CD1c-positive myeloid dendritic cell (primary cell): ENCODE measurements at regions not wholly inside any gene's neighbourhood (a gene's known extent, or its start where the extent isn't known, plus 50 kb on each side); places are given as distances from the start of the nearest gene placed in this dataset.
"Not testable (repeated sequence)": the region's sequence is repeated elsewhere in the genome, so short reads cannot be mapped to it uniquely, and the experiment has no call there.

Experiments used
- DNase-seq: peaks from one replicate; pipeline ENCODE4 v3.0.0-alpha.2; 2016; ENCODE audit errors: extremely low spot score

GRCh38 chr12:59405992-59406391 lies 189.8 kb upstream of the SLC16A7 start:
- no peak for DNase-seq

GRCh38 chr12:59404109-59404650 lies 191.6 kb upstream of the SLC16A7 start:
- DNase-seq = no peak

GRCh38 chr12:59403259-59403932 lies 192.4 kb upstream of the SLC16A7 start:
- DNase-seq = peak; percentile 64

- no peak for DNase-seq
Observed at GRCh38 chr12:59401862-59402261, 194.0 kb upstream of the SLC16A7 start.

DNA sequence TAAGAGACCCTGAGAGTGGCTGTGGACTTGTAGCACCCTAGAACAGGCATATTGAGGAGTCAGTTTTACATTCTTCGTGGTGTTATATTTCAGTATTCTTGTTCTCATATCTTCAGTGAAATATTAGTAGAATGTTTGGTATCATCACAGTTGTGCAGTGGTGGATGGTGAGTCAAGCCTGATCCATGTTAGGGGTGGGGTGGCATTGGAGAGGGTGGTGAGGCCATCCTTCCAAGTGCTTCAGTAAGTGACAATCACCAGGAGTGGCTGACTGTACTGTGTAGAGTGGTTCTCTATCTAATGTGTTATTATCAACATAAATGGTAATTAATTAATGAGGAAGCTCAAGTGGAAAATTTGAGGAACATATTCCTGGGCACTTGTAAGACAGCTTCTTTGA lies 197.7 kb upstream of the SLC16A7 start:
- no peak for DNase-seq

DNA sequence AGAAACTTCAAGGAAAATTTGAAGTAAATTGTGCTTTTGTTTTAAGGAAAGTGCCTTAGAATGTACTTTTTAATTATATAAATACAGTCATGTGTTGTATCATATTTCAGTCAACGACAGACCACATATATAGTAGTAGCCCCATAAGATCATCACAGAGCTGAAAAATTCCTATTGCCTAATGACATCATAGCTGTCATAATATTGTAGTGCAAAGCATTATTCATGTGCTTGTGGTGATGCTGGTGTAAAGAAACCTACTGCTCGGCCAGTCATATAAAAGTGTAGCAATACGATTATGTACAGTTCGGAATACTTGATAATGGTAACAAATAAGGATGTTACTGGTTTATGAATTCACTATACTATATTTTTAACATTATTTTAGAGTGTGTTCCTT lies 198.9 kb upstream of the SLC16A7 start:
- no peak for DNase-seq

DNA sequence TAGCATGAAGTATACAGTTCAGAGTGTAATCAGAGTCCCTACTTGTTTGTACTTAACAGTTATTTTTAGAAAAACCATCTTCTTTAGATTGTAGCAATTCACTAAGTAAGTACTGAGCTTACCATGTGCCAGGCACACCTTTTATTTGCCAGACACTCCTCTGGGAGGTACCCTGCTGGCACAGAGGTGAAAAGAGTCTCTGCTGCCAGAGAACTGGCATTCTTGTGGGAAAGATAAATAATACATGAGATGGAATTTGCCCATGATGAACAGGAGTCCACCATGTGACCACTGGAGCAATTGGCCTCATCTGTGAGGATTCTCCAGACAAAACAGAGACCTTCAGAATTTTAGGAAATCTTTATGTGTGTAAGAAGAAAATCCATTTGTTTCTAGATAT lies 199.3 kb upstream of the SLC16A7 start:
- DNase-seq = no peak

- not testable (repeated sequence) for DNase-seq
Observed at GRCh38 chr12:59395310-59395709, 200.5 kb upstream of the SLC16A7 start.

DNA sequence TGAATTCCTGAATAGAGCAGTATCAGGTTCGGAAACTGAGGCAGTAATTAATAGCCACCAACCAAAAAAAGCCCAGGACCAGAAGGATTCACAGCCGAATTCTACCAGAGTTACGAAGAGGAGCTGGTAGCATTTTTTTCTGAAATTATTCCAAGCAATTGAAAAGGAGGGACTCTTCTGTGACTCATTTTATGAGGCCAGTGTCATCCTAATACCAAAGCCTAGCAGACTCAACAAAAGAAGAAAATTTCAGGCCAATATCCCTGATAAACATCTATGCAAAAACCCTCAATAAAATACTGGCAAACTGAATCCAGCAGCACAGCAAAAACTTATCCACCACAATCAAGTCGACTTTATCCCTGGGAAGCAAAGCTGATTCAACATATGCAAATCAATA lies 202.3 kb upstream of the SLC16A7 start:
- DNase-seq = no peak

DNA sequence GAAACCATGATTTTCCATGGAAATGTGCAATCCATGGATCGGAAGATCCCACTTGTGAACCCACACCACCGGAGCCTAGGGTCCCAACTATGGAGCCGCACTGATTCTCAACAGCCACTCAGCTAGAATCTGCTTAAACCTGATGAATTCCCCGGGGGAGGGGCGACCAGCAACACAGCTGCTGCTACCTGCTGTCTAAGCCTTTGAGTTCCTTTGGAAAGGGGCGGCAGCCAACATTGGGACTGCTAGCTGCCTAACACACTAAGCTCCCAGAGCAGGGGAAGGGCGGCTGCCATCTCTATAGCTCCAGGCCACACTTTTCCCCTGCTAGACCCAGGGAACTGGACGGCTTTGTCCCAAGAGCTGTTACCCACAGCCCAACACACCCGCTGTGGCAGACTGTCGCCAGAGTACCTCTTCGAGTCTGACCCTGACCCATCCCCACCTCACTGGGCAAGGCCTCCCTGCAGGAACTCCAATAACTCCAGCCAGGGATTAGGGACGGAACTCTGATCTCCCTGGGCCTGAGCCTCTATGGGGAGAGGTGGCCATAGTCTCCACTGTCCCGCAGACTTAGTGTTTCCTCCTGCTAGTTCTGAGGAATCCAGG lies 205.8 kb upstream of the SLC16A7 start:
- DNase-seq = no peak

GRCh38 chr12:59388694-59389093 lies 207.1 kb upstream of the SLC16A7 start:
- DNase-seq = no peak

GRCh38 chr12:59388176-59388575 lies 207.7 kb upstream of the SLC16A7 start:
- DNase-seq = no peak

- no peak for DNase-seq
Observed at GRCh38 chr12:59386236-59386635, 209.6 kb upstream of the SLC16A7 start.

DNA sequence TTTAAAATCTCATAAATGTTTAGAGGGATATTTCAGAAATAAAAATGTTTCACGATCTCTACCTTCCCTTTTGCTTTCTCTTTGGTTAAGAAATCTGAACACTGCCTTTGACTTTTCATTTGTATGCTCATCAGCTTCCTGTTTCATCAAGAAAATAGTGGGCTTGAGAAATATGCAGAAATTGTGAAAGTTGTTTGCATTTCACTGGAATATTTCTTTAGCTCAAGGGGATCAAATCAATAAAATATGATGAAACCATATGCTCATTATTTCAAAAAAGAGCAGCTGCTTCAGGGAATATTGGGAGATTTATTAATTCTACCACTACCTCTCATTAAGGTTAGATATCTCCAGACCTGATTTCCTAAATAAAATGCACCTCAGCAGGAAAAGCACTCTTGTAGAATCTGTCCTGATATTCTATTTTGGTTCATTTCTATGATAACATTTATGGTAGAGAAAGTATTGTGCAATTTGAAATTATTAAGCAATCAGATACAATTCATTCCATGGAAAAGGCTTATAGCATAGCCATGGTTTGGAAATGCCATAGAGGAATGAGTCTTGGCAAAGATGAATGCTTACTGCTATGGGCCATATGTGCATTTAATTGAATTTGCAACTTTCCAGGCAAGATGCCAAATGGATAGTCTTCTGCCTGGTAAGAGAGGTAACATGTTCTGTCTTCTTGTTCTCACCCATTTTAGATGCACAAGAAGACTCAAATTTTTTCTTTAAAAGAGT lies 212.6 kb upstream of the SLC16A7 start:
- DNase-seq = peak; percentile 24

DNA sequence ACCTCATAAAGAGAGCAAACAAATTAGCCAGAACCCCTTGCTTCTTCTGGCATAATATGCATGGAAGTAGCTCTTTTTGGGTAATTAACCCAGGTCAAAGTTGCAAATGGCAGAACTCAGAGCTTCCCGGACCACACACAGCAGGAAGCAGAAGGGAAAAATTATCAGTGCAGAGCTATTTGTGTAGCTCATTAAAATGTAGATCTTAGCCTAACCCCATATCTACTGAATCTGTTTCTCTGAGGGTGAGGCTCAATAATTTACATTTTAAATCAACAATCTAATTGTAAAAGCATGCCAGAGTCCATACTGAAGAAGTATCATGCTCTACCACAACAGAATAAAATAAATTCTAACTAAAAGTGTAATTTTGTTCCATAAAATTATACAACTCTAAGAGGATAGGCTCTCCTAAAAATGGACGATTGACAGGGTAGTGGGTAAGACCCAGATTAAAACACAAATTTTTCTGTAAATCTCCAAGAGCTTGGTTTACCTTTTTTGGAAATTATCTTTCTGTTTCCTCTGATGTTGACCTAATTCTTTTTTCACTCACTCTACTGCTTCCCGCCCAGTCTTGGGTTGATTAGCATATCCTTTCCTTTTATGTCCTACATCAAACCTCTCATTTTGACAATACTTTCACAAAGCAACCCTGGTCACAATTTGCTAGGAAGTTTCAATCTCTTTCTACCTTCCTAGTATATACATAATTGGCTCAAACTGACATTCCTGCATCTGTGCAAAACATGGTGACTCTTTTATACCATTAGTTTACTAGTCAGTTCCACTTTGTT lies 213.3 kb upstream of the SLC16A7 start:
- DNase-seq = no peak

DNA sequence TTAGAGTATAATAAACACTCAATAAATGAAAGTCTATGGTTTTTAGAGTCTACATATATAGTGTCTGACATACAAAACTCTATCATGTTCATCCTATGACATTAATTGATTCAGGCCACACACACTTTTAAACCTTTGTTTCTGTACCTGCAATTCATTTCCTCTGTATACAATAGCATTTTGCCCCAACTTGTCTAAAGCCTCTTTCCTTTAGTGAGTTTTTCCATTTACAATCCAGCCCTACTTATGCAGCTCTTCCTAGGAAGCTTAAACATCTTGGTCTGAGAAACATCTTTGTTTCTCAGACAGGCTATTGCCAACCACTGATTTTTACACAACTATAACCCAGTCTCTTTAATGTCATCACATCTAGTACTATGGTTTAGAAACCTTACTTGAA lies 214.7 kb upstream of the SLC16A7 start:
- no peak for DNase-seq

GRCh38 chr12:59375633-59376032 lies 220.2 kb upstream of the SLC16A7 start:
- DNase-seq = no peak

- no peak for DNase-seq
Observed at GRCh38 chr12:59374783-59375182, 221.0 kb upstream of the SLC16A7 start.

DNA sequence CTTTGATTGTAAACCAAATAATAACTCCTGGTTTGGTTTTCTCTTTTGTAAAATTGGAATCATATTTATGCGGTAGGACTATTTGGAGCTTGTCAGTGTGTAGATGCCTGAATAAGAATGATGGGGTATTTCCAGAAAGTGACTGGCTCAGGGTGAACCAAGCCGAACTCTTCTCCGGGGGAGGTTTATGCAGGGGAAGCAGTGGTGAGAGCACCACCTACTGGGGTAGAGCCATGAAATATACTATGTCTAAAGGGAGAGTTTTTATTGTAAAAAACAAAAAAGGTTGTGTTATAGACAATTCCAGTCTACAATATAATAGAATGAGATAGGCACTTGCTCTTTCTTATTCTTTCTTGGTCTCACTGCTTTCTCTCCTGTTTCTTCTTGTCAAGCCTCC lies 222.9 kb upstream of the SLC16A7 start:
- no peak for DNase-seq

DNA sequence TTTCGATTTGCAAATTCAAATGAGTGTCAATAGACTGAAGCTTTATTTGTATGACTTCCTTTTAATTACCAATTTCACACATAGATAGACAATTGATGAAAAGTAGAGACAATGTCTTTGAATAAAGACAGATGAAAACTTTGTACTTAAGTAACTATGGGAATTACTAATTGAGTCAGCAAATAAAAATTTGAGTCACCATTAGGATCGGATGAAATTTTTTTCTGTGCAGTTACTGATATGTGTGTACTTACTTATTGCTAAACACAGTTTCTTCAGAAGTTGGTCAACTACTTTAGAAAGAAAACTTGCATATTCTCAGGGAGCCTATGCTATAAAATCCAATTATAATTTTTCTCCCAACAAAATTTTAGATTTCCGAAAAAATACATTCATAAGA lies 224.9 kb upstream of the SLC16A7 start:
- DNase-seq = no peak

DNA sequence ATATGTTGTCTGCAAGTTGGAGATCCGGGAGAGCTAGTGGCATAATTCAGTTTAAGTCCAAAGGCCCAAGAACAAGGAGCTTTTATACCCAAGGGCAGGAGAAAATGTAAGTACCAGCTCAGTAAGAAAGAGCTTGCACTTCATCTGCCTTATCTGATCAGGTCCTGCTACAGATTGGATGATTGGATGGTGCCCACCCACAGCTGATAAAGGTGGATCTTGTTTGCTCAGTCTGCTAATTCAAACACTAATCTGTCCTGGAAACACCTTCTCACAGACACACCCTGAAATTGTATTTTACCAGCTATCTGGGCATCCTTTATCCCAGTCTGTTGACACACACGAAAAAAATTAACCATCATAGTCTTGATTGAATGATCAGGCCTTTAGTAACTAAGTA lies 230.7 kb upstream of the SLC16A7 start:
- no peak for DNase-seq

GRCh38 chr12:59357811-59358210 lies 238.0 kb upstream of the SLC16A7 start:
- DNase-seq = no peak
